NCI-H526 treated with DMSO at 0.1 percent for 48 hours (cell line): ENCODE measurements at regions not wholly inside any gene's neighbourhood (a gene's known extent, or its start where the extent isn't known, plus 50 kb on each side); places are given as distances from the start of the nearest gene placed in this dataset.

Experiments
- DNase-seq: peaks from one replicate; lab custom pipeline; 2025; lab: John Stamatoyannopoulos, UW

- DNase-seq = no peak
Measured at GRCh38 chr4:32161392-32161791, 1441.2 kb downstream of the PCDH7 start.

GRCh38 chr4:32163125-32163524 lies 1443.0 kb downstream of the PCDH7 start:
- DNase-seq = no peak

DNA sequence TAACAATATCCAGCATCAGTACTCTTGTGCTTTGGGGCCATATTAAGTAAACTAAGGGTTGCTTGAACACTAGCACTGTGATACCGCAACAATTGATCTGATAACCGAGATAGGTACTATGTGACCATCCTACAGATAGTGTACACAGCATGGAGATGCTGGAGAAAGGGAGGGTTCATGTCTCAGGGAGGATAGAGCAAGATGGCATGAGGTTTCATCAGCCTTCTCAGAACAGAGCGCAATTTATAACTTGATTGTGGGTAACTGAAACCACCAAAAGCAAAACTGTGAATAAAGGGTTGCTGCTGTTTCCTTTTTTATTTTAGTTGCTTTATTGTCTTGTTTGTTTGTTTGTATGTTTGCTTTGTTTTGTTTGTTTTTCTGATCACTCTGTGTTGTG lies 1449.7 kb downstream of the PCDH7 start:
- no peak for DNase-seq

GRCh38 chr4:32172086-32172485 lies 1451.9 kb downstream of the PCDH7 start:
- DNase-seq = no peak

- no peak for DNase-seq
Measured at GRCh38 chr4:32172761-32173160, 1452.6 kb downstream of the PCDH7 start.

GRCh38 chr4:32180086-32180485 lies 1459.9 kb downstream of the PCDH7 start:
- no peak for DNase-seq

DNA sequence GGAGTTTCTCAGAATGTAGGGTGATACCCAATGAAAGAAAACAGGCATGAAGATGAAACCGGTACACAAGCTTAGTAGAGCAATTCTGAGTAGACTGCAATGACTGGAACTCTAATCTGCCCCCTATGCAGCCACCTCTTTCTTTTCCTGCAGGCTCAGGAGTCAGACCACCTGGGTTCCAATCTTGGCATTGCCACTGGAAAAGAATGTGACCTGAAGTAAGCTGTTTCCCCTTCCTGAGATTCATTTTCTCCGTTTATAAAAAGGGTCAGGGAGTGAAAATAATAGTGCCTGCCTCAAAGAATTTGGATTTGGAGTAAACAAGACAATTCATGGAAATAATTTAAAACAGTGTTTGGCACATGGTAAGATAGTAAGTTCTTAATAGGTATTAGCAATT lies 1464.0 kb downstream of the PCDH7 start:
- DNase-seq = no peak

- no peak for DNase-seq
Measured at GRCh38 chr4:32189130-32189529, 1469.0 kb downstream of the PCDH7 start.

DNA sequence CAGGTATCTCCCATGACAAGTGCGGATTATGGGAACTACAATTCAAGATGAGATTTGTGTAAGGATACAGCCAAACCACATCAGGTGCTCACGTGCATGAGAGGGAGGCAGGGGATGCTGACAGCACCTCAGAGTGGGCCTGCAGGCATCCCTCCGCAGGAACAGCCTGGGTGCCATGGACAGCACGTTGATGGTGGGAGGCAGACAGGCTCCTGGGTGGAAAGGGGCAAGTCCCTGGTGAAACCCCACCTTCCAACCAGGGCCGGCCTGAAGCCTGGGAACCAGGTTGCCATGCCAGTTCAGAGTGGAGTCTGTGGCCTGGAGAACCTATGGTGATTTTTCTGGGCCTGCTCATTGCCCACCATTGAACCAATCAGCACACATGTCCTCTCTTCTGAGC lies 1469.6 kb downstream of the PCDH7 start:
- no peak for DNase-seq

DNA sequence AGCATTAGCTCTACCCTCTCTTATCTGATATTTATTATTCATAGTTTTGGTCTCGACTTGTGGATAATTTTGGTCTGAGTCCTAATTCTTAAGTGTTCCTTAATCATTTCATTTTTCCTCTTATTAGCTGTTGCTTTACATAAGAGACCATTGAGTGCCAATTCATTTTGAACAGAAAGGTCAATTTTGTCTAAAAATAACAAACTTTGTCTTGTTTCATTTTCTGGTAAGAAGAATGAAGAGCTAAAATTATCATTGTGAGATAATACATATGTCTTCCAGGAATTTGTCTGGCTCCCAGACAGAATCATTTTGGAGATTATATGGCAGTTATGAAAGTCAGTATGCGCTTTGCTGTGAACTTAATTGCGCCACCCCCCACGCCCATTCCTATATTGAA lies 1471.8 kb downstream of the PCDH7 start:
- DNase-seq = no peak

DNA sequence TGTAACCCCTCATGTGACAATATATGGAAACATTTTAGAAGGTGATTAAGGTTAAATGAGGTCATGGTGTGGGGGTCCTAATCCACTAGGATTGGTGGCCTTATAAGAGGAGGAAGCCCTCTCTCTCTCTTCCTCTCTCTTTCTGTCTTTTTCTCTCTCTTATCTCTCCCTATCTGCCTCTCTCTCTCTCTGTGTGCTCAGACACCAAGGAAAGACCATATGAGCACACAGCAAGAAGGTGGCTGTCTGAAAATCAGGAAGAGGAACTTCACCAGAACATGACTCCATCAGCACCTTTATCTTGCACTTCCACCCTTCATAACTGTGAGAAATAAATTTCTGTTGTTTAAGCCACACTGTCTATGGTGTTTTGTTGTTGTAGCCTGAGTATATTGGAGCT lies 1472.2 kb downstream of the PCDH7 start:
- no peak for DNase-seq

- no peak for DNase-seq
Measured at GRCh38 chr4:32192991-32193390, 1472.8 kb downstream of the PCDH7 start.

DNA sequence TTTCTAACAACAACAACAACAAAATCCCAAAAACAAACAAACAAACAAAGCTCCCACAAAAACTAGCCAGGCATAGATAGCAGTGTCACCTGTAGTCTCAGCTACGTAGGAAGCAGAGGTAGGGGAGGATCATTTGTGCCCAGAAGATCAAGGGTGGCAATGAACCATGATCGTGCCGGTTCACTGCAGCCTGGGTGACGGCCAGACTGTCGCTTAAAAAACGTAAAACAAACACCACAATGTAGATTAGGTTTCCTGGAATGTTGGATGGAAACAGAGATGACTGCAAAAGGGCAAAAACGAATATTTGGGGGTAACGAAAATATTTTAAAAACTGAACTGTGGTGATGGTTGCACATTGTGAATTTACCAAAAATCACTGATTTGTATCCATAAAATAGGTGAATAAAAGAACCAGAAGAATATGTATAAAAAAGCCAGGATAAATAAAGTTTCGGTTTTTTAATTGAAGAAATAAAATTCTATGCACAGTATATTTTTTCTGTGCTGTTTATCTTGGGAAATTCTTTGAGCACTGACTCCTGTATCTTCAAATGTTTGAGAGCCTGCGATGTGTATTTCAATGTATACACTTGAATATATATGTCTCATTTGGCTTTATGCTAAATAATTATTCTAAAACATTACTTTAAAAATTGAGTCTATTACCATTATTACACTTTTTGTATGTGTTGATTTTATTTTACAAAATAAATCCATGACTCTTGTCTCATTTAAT lies 1477.0 kb downstream of the PCDH7 start:
- DNase-seq = no peak

DNA sequence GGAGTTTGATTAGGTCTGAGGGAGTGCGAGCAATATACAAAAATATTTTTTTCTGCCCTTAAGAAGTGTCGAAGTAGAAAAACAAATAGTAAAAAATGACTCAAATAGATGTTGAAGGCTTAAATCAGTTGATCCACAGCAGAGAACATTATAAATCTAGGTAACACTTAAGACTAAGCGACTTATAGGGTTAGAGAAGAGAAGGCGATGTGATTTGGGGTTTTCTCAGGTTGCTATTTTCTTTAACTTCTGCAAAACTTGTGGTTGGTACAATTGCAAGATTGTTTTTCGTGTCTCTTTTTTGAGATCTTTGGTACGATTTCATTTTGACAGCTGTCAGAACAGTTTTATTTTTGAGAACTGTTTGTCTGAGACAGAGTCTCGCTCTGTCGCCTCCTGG lies 1479.5 kb downstream of the PCDH7 start:
- no peak for DNase-seq

GRCh38 chr4:32203340-32203739 lies 1483.2 kb downstream of the PCDH7 start:
- no peak for DNase-seq

DNA sequence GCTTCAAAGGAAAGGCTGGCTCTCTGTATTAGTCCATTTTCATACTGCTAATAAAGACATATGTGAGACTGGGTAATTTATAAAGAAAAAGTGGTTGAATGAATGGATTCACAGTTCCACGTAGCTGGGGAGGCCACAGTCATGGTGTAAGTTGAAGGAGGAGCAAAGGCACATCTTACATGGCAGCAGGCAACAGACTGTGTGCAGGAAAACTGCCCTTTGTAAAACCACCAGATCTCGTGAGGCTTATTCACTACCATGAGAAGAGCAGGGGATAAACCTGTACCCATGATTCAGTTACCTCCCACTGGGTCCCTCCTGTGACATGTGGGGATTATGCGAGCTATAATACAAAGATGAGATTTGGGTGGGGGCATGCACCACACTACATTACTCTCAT lies 1486.6 kb downstream of the PCDH7 start:
- no peak for DNase-seq

DNA sequence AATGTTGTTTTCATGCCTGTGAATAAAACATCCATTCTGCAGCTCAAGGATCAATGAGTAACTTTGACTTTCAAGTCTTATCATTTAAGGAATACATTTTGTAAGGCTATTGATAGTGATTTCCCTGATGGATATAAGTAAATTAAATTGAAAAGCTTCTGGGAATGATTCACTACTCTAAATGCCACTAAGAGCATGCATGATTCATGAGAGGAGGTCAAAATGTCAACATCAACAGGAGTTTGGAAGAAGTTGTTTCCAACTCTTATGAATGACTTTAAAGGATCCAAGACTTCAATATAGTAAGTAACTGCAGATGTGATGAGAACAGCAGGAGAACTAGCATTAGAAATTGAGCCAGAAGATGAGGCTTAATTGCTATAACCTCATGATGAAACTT lies 1487.3 kb downstream of the PCDH7 start:
- DNase-seq = no peak

DNA sequence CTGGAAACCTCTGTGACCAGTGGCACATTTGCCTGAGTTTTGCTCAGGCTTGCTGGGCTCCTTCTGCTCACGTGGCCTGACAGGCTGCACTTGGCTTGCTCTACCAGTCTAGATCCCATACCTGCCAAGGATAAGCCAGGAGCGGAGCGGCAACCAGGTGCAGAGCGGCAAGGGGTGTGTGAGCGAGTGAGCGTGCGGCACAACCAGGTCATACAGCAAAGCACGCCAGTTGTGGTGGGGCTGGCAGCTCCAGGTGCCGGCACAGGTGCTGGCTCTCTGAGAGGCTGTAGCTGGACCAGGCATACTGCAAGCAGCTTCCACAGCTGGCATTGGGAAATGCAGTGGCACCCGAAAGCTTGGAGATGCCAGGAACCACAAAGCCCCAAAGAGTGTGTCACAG lies 1495.1 kb downstream of the PCDH7 start:
- no peak for DNase-seq

DNA sequence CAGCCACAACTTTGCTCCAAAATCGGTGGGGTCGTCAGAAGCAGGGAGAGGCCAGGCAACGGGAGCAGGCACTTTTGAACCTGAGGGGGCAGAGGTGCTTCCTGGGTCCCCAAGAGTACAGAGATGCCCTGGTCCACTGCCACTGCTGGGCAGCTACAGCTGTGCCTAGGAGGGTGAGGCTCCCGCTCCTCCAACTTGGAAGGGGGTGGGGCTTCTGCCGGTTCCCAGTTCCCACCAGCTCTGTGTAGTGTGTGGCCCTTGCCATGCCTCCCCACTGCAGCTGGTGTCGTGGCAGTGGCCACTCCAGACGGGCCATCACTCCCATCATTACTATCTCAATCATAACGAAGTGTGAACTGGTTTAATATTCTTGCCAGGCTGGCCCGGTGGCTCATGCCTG lies 1496.3 kb downstream of the PCDH7 start:
- no peak for DNase-seq

DNA sequence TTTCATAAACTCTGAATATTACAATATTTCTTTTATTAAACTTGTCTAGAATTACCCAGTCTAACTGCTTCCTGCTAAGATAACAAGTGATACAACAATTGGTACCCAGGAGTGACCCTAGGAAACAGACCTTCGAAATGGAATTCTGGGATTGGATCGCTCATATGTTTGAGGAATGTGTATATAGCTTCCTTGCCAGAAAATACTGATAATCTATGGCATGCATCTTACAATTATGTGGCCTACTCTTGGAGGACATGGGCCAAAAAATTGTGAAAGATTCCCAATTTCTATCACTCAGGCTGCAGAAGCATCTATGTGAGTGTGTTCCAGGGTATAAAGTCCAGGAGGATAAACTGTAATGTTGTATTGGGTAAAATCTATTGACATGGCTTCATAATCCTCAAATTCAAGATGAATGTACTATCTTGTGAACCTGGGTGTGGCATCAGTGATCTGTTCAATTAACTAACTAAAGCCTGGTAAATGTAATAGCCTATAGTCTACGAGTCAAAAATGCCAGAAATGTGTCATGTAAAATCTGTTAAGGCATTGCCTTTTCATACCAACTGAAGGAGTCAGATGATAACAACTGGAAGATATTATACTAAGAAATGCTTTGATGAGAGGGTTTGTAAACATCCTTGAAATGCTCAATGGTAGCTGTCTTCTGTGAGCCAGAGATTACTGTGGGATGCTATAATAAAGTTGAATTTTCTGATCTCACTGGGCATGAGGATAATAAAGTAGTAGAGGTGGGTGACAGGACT lies 1499.3 kb downstream of the PCDH7 start:
- no peak for DNase-seq

DNA sequence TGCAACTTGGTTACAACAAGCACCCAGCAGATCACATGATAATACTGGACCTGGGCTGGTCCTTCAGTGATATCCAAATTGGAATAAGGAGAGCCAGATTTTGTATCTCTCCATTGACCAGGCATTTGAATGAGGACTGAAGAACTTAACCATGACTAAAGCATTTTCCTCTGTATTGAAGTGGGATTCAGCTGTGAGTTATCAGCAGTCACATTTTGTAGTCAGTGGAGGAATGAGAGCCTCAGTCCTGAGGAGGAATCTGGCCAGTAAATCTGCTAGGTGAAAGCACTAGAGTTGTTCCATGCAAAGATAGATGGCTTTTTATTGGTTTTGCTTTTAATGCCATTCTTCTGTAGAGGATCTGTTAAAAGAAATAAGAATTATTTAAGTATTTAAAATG lies 1506.0 kb downstream of the PCDH7 start:
- no peak for DNase-seq

- no peak for DNase-seq
Measured at GRCh38 chr4:32226733-32227132, 1506.6 kb downstream of the PCDH7 start.

- DNase-seq = no peak
Measured at GRCh38 chr4:32243926-32244325, 1523.8 kb downstream of the PCDH7 start.

DNA sequence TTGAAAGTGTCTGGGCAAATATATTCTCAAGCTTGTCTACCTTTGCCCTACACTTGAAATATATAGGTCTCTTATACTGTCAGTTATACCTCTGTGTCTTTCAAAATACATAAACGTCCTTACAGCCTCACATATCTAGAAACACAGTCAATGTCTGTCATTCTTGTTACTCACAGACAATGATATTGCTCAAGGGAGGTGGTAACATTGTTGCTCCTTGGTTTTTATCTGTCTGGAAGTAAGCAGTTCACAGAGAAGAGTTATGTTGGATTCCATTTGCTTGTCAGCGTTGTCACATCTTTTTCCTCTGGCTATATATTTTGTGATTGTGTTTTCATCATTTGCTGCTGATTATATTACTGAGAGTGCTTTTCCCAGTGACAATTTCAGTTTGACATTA lies 1528.9 kb downstream of the PCDH7 start:
- no peak for DNase-seq
